Heart right ventricle (tissue), 16 donors: ENCODE measurements at regions not wholly inside any gene's neighbourhood (a gene's known extent, or its start where the extent isn't known, plus 50 kb on each side); places are given as distances from the start of the nearest gene placed in this dataset.

Experiments
- ATAC-seq, 8 donors: fragments of 200-7000 bp; cut with Tn5 transposase; one replicate each; pipeline ENCODE4 v1.9.1; 2020; ENCODE audit warnings: mild to moderate bottlenecking in 8 of 8, moderate library complexity in 8 of 8, moderate number of reproducible peaks in 1 of 8
- DNase-seq, 2 donors: peaks; one replicate each; pipeline ENCODE4 v3.0.0-alpha.2; 2020
- H3K27ac ChIP-seq, 10 donors: fragments of 200-600 bp; sonication (generic) in 2 of 10; one replicate each; pipeline versions ENCODE4 v1.5.0 to v1.8.0; 2020 to 2022; ENCODE audit warnings: mild to moderate bottlenecking in 3 of 10
- H3K27me3 ChIP-seq, 7 donors: fragments of 200-600 bp; one replicate each; pipeline ENCODE4 v1.8.0; 2021 to 2022; ENCODE audit warnings: mild to moderate bottlenecking in 2 of 7
- H3K36me3 ChIP-seq, 9 donors: fragments of 200-600 bp; sonication (generic) in 1 of 9; one replicate each; pipeline versions ENCODE4 v1.5.0 to v1.8.0; 2020 to 2022; ENCODE audit warnings: mild to moderate bottlenecking in 2 of 9
- H3K4me1 ChIP-seq, 9 donors: fragments of 200-600 bp; sonication (generic) in 1 of 9; one replicate each; pipeline versions ENCODE4 v1.5.0 to v1.8.0; 2020 to 2022; ENCODE audit warnings: mild to moderate bottlenecking in 4 of 9
- H3K4me3 ChIP-seq, 10 donors: fragments of 200-600 bp; sonication (generic) in 2 of 10; one replicate each; pipeline versions ENCODE4 v1.5.0 to v1.8.0; 2020 to 2022; ENCODE audit warnings: mild to moderate bottlenecking in 7 of 10, moderate library complexity in 2 of 10
- H3K9me3 ChIP-seq, 11 donors: fragments of 200-600 bp in 10 of 11; sonication (generic) in 2 of 11; one replicate each; pipeline versions ENCODE4 v1.5.0 to v1.8.0; 2013 to 2022; ENCODE audit warnings: mild to moderate bottlenecking in 2 of 11, control low read depth in 1 of 11, moderate library complexity in 1 of 11
- CTCF ChIP-seq, 9 donors: fragments of 200-600 bp; sonication (generic) in 2 of 9; IDR thresholded peaks; one replicate each; pipeline versions ENCODE4 v1.5.0 to v1.8.0; 2021 to 2022; ENCODE audit warnings: antibody characterized with exemption in 9 of 9, mild to moderate bottlenecking in 5 of 9, moderate library complexity in 1 of 9
- WGBS, 2 donors: extraction: QIAGEN DNeasy Blood & Tissue Kit; methylation state at CpG; one replicate each; pipeline ENCODE4 v1.1.7; 2013; ENCODE audit warnings: inconsistent platforms in 1 of 2; 5-methylcytosine and 5-hydroxymethylcytosine counted together
- intact Hi-C, 10 donors: fragments of 100-400 bp; cut with DNase I; formaldehyde crosslinking; loops; one replicate each; pipeline versions ENCODE4 v1.11.1 to v1.14.2; 2022
- donor health status: Arrhythmogenic right ventricular cardiomyopathy.
- donor health status: ischemic (EF 13 %, LVEDD 7.1; RV severe dilation, severe dysfunction).
- donor health status: healthy with polysubstance abuse.
- donor health status: DM: no; HTN: yes; CAD: no.
- donor health status: DM: no; HTN: no; CAD: no.
- donor health status: ischemic (EF 25% LVEDD 6.9; RV normal size, moderate dysfunction).
- donor health status: ischemic (EF 25% LVEDD 5.7; RV mildly dilated, moderate dysfunction).
- donor health status: healthy.
- donor health status: DM: yes; HTN: yes; CAD: no.
- donor health status: Ischemic cardiomyopathy.
- donor health status: ischemic (EF 35%, LVEDD 5.7; RV mildly dilated, moderate dysfunction).
- donor health status: nonischemic (EF 11% LVEDD 7.7; RV severe dilation, severe dysfunction).
- donor health status: DM: yes; HTN: yes; CAD: no.
- donor health status: PGD.
- donor health status: ischemic (EF 29% LVEDD 5.4; RV normal size, mild dysfunction).
- donor health status: nonischemic (EF 23%, LVEDD 6.1; RV moderate dilation, normal function).

- WGBS, 2 donors, result 53 to 59% methylated on average over 3 of the region's 3 CpGs
Observed at GRCh38 chr2:18491577-18491976, 68.9 kb downstream of the RDH14 start.

GRCh38 chr2:18490901-18491300 lies 69.6 kb downstream of the RDH14 start:
- intact Hi-C loops, result no loop called here
- 66 to 67% methylated on average over 2 of the region's 2 CpGs for WGBS, 2 donors
- Histone ChIP-seq H3K9me3 (no peaks in the 10 kb centered on the region), H3K36me3 (no peaks in the 10 kb centered on the region), H3K27ac (no peak overlapping the region), H3K4me3 (no peak overlapping the region), H3K4me1 (no peaks in the 10 kb centered on the region), H3K27me3 (peaks cover 0 to 6% (median 0%) of the 10 kb centered on the region in 7 donors)
- ATAC-seq, result no peak
- TF ChIP-seq CTCF (IDR thresholded peaks at IDR 0.05), result no peak
- no peak for DNase-seq

More at GRCh38 chr2:18491577-18491976, 68.9 kb downstream of the RDH14 start:
- Histone ChIP-seq H3K27me3 (peaks cover 0 to 6% (median 0%) of the 10 kb centered on the region in 7 donors), H3K4me1 (no peaks in the 10 kb centered on the region), H3K27ac (no peak overlapping the region), H3K36me3 (no peaks in the 10 kb centered on the region), H3K4me3 (no peak overlapping the region), H3K9me3 (no peaks in the 10 kb centered on the region)
- ATAC-seq (no peak), DNase-seq (no peak)
- no peak for TF ChIP-seq CTCF (IDR thresholded peaks at IDR 0.05)
- intact Hi-C loops, result no loop called here

- intact Hi-C loops, result no loop called here
- no peak for ATAC-seq
- TF ChIP-seq CTCF (IDR thresholded peaks at IDR 0.05), result no peak
- H3K27me3 ChIP-seq, result peaks cover 0 to 6% (median 0%) of the 10 kb centered on the region in 7 donors
- WGBS, 2 donors, result 78 to 84% methylated on average over 2 of the region's 2 CpGs
- H3K36me3 ChIP-seq, result no peaks in the 10 kb centered on the region
- DNase-seq, result no peak
- no peak overlapping the region for H3K4me3 ChIP-seq
- no peaks in the 10 kb centered on the region for H3K9me3 ChIP-seq
- no peaks in the 10 kb centered on the region for H3K4me1 ChIP-seq
- H3K27ac ChIP-seq, result no peak overlapping the region
Observed at GRCh38 chr2:18487106-18487913, 73.1 kb downstream of the RDH14 start.

GRCh38 chr2:18484625-18485024 lies 75.8 kb downstream of the RDH14 start:
- peaks cover 0 to 9% (median 8%) of the 10 kb centered on the region in 9 donors for H3K4me1 ChIP-seq
- ATAC-seq, result no peak
- H3K36me3 ChIP-seq, result no peaks in the 10 kb centered on the region
- H3K27me3 ChIP-seq, result no peaks in the 10 kb centered on the region
- no peak overlapping the region for H3K4me3 ChIP-seq
- no peak for DNase-seq
- intact Hi-C loops, result no loop called here
- no peak for TF ChIP-seq CTCF (IDR thresholded peaks at IDR 0.05)
- no peaks in the 10 kb centered on the region for H3K9me3 ChIP-seq
- H3K27ac ChIP-seq, result no peak overlapping the region
